ENCODE measurements at regions not wholly inside any gene's neighbourhood (a gene's known extent, or its start where the extent isn't known, plus 50 kb on each side); places are given as distances from the start of the nearest gene placed in this dataset.

DNA sequence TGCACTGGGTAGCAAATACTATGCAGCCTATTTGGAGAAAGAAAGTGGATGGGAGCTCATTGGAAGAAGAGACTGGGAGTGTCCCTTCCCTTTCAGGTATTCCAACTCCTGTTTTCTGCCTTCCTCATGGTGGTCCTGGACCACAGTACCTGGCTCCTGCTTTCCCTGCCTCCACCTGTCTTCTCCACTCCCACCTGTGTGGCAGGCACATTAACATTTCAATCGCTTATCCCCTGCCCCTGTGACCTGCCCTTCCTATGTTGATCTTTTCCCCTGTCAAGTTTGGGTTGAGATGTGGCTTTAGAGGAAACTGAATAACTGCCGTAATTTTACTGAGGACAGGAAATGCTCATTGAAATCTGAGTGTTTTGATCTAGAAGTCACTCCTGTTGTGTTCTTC is 415.8 kb upstream of the PODXL start:
- Histone ChIP-seq H2AFZ (ENCODE audit: low read depth, low read length) (no peak overlapping the region), H3K4me2 (ENCODE audit: low read length) (no peak overlapping the region), H3K79me2 (ENCODE audit: low read length) (no peaks in the 10 kb centered on the region)

DNA sequence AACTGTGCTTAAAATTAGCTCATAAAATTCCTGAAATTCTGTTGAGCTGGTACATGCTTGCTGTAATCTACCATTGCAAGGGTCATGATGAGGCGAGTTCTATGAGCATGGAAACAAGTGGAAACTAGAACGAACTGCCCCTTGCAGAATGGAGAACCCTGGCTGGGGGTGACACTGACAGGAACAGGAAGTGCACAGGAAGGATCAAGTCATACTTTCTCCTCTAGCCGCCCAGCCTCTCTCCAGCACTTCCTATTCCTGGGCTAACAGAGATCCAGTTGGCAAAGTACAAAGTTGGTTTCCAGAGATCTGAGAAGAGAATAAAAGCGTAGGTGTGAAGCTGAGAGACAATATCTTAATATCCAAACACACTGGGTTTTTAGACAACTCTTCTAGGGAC is 414.2 kb upstream of the PODXL start:
- H3K27me3 ChIP-seq (ENCODE audit: low read depth, low read length) = peaks cover 44% of the 10 kb centered on the region
- H3K4me2 ChIP-seq (ENCODE audit: low read length) = no peak overlapping the region
- H3K4me1 ChIP-seq (ENCODE audit: low read length) = no peaks in the 10 kb centered on the region
- H4K20me1 ChIP-seq (ENCODE audit: insufficient read depth, low read length) = no peaks in the 10 kb centered on the region
- H3K79me2 ChIP-seq (ENCODE audit: low read length) = no peaks in the 10 kb centered on the region
- H3K36me3 ChIP-seq (replicated peaks; ENCODE audit: low read depth, low read length) = no peaks in the 10 kb centered on the region
- H3K9ac ChIP-seq (ENCODE audit: low read length) = no peak overlapping the region
- H2AFZ ChIP-seq (ENCODE audit: low read depth, low read length) = no peak overlapping the region
- no peak overlapping the region for H3K4me3 ChIP-seq (ENCODE audit: low read length)
- TF ChIP-seq, protein P1, sequence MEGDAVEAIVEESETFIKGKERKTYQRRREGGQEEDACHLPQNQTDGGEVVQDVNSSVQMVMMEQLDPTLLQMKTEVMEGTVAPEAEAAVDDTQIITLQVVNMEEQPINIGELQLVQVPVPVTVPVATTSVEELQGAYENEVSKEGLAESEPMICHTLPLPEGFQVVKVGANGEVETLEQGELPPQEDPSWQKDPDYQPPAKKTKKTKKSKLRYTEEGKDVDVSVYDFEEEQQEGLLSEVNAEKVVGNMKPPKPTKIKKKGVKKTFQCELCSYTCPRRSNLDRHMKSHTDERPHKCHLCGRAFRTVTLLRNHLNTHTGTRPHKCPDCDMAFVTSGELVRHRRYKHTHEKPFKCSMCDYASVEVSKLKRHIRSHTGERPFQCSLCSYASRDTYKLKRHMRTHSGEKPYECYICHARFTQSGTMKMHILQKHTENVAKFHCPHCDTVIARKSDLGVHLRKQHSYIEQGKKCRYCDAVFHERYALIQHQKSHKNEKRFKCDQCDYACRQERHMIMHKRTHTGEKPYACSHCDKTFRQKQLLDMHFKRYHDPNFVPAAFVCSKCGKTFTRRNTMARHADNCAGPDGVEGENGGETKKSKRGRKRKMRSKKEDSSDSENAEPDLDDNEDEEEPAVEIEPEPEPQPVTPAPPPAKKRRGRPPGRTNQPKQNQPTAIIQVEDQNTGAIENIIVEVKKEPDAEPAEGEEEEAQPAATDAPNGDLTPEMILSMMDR (IDR thresholded peaks at IDR 0.05; ENCODE audit: low read depth, low read length) = no peak
- no peak for TF ChIP-seq EZH2phosphoT487 (IDR thresholded peaks at IDR 0.05; ENCODE audit: low read depth)
- no peaks in the 10 kb centered on the region for H3K9me3 ChIP-seq (ENCODE audit: insufficient read depth, low read length)
- H3K27ac ChIP-seq (ENCODE audit: low read length) = no peak overlapping the region

More for the DNA sequence above, 415.8 kb upstream of the PODXL start:
- Histone ChIP-seq H3K4me3 (ENCODE audit: low read length) (no peak overlapping the region), H3K27ac (ENCODE audit: low read length) (no peak overlapping the region), H3K9me3 (ENCODE audit: insufficient read depth, low read length) (no peaks in the 10 kb centered on the region), H3K27me3 (ENCODE audit: low read depth, low read length) (peaks cover 32% of the 10 kb centered on the region), H3K4me1 (ENCODE audit: low read length) (no peaks in the 10 kb centered on the region), H3K36me3 (replicated peaks; ENCODE audit: low read depth, low read length) (no peaks in the 10 kb centered on the region), H3K9ac (ENCODE audit: low read length) (no peak overlapping the region), H4K20me1 (ENCODE audit: insufficient read depth, low read length) (no peaks in the 10 kb centered on the region)
- no peak for TF ChIP-seq EZH2phosphoT487 (IDR thresholded peaks at IDR 0.05; ENCODE audit: low read depth)
- TF ChIP-seq, protein P1 (IDR thresholded peaks at IDR 0.05; ENCODE audit: low read depth, low read length) = no peak

GRCh38 chr7:131969560-131969959 is 413.1 kb upstream of the PODXL start:
- no peaks in the 10 kb centered on the region for H3K9me3 ChIP-seq (ENCODE audit: insufficient read depth, low read length)
- H3K4me1 ChIP-seq (ENCODE audit: low read length) = no peaks in the 10 kb centered on the region
- no peaks in the 10 kb centered on the region for H4K20me1 ChIP-seq (ENCODE audit: insufficient read depth, low read length)
- H3K79me2 ChIP-seq (ENCODE audit: low read length) = no peaks in the 10 kb centered on the region
- H2AFZ ChIP-seq (ENCODE audit: low read depth, low read length) = no peak overlapping the region
- peaks cover 54% of the 10 kb centered on the region for H3K27me3 ChIP-seq (ENCODE audit: low read depth, low read length)
- H3K27ac ChIP-seq (ENCODE audit: low read length) = no peak overlapping the region
- no peaks in the 10 kb centered on the region for H3K36me3 ChIP-seq (replicated peaks; ENCODE audit: low read depth, low read length)
- no peak overlapping the region for H3K4me2 ChIP-seq (ENCODE audit: low read length)
- no peak for TF ChIP-seq EZH2phosphoT487 (IDR thresholded peaks at IDR 0.05; ENCODE audit: low read depth)
- TF ChIP-seq, protein P1 (IDR thresholded peaks at IDR 0.05; ENCODE audit: low read depth, low read length) = no peak
- no peak overlapping the region for H3K4me3 ChIP-seq (ENCODE audit: low read length)
- no peak overlapping the region for H3K9ac ChIP-seq (ENCODE audit: low read length)

DNA sequence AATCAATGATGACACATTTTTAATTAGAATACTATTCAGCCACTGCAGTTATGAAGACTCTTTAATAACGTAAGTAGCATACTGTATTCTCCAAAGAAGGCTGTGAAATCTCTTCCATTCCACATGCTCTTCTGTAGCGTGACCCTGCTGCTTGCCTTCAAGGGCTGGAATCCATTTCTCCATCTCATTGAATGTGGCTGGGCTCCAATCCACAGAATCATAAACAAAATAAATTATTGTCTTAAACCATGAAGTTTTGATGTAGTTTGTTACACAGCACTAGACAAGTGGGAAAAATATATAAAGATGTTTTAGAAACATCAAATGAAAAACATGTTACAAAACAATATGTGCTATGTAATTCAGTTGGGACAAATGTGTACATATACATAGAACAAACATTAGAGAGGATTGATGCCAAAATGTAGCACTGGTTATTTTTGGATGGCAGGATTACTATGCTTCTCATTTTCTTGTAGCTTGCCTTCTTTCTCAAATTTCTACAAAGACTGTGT is 410.8 kb upstream of the PODXL start:
- H3K27ac ChIP-seq (ENCODE audit: low read length) = no peak overlapping the region
- no peak overlapping the region for H3K9ac ChIP-seq (ENCODE audit: low read length)
- no peaks in the 10 kb centered on the region for H3K79me2 ChIP-seq (ENCODE audit: low read length)
- peaks cover 43% of the 10 kb centered on the region; the same call in 1 of the 2 replicates for H3K27me3 ChIP-seq (ENCODE audit: low read depth, low read length)
- no peaks in the 10 kb centered on the region for H3K36me3 ChIP-seq (replicated peaks; ENCODE audit: low read depth, low read length)
- TF ChIP-seq EZH2phosphoT487 (IDR thresholded peaks at IDR 0.05; ENCODE audit: low read depth) = no peak
- TF ChIP-seq, protein P1 (IDR thresholded peaks at IDR 0.05; ENCODE audit: low read depth, low read length) = no peak
- no peak overlapping the region for H3K4me2 ChIP-seq (ENCODE audit: low read length)
- no peaks in the 10 kb centered on the region for H4K20me1 ChIP-seq (ENCODE audit: insufficient read depth, low read length)
- no peaks in the 10 kb centered on the region for H3K9me3 ChIP-seq (ENCODE audit: insufficient read depth, low read length)
- no peak overlapping the region for H3K4me3 ChIP-seq (ENCODE audit: low read length)
- H3K4me1 ChIP-seq (ENCODE audit: low read length) = no peaks in the 10 kb centered on the region
- H2AFZ ChIP-seq (ENCODE audit: low read depth, low read length) = no peak overlapping the region

Data from OCI-LY3 (cell line).